ENCODE measurements at regions not wholly inside any gene's neighbourhood (a gene's known extent, or its start where the extent isn't known, plus 50 kb on each side); places are given as distances from the start of the nearest gene placed in this dataset.

DNA sequence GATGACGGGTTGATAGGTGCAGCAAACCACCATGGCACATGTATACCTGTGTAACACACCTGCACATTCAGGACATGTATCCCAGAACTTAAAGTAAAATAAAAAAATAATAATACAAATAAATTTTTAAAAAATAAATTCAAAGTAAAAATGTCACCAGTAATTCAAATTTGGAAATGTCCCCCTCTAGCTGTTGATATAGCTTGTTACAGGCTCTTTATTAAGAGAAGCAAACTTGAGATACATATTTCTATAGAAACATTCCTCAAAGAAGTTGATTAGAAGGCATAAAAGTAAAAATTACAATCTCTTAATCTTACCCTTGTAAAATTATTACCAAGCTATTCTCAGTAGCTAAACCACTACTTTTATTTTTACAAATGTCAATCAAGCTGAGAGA lies 1397.0 kb downstream of the FAM133A start (continued):
- TF ChIP-seq ZNF302 (tag by site-specific recombination; IDR thresholded peaks at IDR 0.05; ENCODE audit: low read depth) = no peak

DNA sequence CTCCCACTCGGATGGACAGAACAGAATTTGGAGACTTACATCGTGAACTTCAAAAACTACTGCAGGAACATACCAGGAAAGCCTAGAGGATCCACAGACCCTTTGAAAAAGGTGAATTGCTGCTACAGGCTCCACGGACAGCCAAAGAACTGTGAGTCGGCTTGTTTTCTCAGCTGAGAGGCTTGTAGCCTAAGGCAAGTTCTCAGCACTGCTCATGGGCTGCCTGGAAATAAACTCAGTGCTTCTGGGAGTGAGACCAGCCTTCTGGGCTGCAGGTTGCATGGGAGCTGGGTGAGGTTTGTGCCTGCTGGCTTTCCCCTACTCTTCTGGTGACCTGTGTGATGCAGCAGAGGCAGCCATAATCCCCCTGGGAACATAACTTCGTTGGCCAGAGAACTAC lies 1397.6 kb downstream of the FAM133A start:
- Histone ChIP-seq H3K36me3 (ENCODE audit: control insufficient read depth in 2 of 2, insufficient read depth in 1 of 2, low read length in 2 of 2) (no peaks in the 10 kb centered on the region), H3K4me1 (ENCODE audit: control insufficient read depth, insufficient read depth, low read length) (no peaks in the 10 kb centered on the region), H3K4me3 (ENCODE audit: low read depth, low read length) (no peak overlapping the region), H3K27ac (ENCODE audit: extremely low read depth, low read depth, low read length) (no peak overlapping the region), H3K9me3 (ENCODE audit: control insufficient read depth, insufficient read depth, low read depth, low read length) (no peaks in the 10 kb centered on the region)
- POLR2A ChIA-PET = no interaction called here
- TF ChIP-seq, protein P1, sequence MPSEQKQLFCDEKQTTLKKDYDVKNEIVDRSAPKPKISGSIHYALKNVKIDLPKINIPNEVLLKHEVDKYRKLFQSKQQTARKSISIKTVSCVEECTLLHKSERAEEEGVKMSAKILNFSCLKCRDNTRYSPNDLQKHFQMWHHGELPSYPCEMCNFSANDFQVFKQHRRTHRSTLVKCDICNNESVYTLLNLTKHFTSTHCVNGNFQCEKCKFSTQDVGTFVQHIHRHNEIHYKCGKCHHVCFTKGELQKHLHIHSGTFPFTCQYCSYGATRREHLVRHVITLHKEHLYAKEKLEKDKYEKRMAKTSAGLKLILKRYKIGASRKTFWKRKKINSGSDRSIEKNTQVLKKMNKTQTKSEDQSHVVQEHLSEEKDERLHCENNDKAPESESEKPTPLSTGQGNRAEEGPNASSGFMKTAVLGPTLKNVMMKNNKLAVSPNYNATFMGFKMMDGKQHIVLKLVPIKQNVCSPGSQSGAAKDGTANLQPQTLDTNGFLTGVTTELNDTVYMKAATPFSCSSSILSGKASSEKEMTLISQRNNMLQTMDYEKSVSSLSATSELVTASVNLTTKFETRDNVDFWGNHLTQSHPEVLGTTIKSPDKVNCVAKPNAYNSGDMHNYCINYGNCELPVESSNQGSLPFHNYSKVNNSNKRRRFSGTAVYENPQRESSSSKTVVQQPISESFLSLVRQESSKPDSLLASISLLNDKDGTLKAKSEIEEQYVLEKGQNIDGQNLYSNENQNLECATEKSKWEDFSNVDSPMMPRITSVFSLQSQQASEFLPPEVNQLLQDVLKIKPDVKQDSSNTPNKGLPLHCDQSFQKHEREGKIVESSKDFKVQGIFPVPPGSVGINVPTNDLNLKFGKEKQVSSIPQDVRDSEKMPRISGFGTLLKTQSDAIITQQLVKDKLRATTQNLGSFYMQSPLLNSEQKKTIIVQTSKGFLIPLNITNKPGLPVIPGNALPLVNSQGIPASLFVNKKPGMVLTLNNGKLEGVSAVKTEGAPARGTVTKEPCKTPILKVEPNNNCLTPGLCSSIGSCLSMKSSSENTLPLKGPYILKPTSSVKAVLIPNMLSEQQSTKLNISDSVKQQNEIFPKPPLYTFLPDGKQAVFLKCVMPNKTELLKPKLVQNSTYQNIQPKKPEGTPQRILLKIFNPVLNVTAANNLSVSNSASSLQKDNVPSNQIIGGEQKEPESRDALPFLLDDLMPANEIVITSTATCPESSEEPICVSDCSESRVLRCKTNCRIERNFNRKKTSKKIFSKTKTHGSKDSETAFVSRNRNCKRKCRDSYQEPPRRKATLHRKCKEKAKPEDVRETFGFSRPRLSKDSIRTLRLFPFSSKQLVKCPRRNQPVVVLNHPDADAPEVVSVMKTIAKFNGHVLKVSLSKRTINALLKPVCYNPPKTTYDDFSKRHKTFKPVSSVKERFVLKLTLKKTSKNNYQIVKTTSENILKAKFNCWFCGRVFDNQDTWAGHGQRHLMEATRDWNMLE (tag by site-specific recombination; conservative IDR thresholded peaks at IDR 0.05; ENCODE audit: low read depth) = no peak
- no peak for TF ChIP-seq ZNF48 (tag by site-specific recombination; IDR thresholded peaks at IDR 0.05)
- TF ChIP-seq, protein P2, sequence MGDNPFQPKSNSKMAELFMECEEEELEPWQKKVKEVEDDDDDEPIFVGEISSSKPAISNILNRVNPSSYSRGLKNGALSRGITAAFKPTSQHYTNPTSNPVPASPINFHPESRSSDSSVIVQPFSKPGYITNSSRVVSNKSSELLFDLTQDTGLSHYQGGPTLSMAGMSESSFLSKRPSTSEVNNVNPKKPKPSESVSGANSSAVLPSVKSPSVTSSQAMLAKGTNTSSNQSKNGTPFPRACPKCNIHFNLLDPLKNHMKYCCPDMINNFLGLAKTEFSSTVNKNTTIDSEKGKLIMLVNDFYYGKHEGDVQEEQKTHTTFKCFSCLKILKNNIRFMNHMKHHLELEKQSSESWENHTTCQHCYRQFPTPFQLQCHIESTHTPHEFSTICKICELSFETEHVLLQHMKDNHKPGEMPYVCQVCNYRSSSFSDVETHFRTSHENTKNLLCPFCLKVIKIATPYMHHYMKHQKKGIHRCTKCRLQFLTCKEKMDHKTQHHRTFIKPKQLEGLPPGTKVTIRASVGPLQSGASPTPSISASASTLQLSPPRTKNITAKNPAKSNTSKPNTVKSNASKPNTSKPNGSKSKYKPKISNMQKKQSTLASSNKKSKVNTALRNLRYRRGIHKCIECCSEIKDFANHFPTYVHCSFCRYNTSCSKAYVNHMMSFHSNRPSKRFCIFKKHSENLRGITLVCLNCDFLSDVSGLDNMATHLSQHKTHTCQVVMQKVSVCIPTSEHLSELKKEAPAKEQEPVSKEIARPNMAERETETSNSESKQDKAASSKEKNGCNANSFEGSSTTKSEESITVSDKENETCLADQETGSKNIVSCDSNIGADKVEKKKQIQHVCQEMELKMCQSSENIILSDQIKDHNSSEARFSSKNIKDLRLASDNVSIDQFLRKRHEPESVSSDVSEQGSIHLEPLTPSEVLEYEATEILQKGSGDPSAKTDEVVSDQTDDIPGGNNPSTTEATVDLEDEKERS (tag by site-specific recombination; IDR thresholded peaks at IDR 0.05) = no peak
- no peak for TF ChIP-seq GLIS2 (tag by site-specific recombination; IDR thresholded peaks at IDR 0.05)
- no peak for TF ChIP-seq ZNF404 (tag by site-specific recombination; IDR thresholded peaks at IDR 0.05)
- no peak for TF ChIP-seq ZNF19 (tag by site-specific recombination; IDR thresholded peaks at IDR 0.05; ENCODE audit: low read depth)
- no peak for TF ChIP-seq ZBTB17 (tag by site-specific recombination; IDR thresholded peaks at IDR 0.05)
- TF ChIP-seq ZNF114 (tag by site-specific recombination; IDR thresholded peaks at IDR 0.05) = no peak
- CTCF ChIA-PET = no interaction called here

DNA sequence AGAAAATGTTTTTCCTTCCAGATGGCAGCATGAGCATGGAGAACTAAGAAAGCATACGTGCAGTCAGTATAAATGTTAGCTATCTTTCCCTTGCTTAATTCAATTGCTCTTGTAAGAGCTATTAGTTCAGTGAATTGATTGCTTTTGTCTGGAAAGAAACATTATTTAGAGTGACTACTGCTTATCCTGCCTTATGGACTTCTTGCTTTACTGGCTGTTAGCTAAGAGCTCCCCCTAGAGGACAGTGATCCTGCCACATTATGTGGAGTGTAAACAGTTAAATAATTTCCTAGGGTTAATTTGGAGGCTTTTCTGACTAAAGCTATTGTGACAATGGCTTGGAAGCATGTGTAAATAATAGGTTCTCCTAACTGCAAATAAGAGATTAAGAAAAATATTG lies 1402.4 kb downstream of the FAM133A start:
- CTCF ChIA-PET = interaction anchor here (0.6 to 3.3 kb wide), 12 partner anchors 9 to 396 kb away, joined by 3 to 10 read pairs (median 4); no protein-coding TSS in a partner anchor
- POLR2A ChIA-PET = no interaction called here
- Histone ChIP-seq H3K9me3 (ENCODE audit: control insufficient read depth, insufficient read depth, low read depth, low read length) (no peaks in the 10 kb centered on the region), H3K4me3 (ENCODE audit: low read depth, low read length) (no peak overlapping the region), H3K36me3 (ENCODE audit: control insufficient read depth in 2 of 2, insufficient read depth in 1 of 2, low read length in 2 of 2) (no peaks in the 10 kb centered on the region), H3K27ac (ENCODE audit: extremely low read depth, low read depth, low read length) (no peak overlapping the region), H3K4me1 (ENCODE audit: control insufficient read depth, insufficient read depth, low read length) (no peaks in the 10 kb centered on the region)
- TF ChIP-seq ZNF654 (tag by site-specific recombination; IDR thresholded peaks at IDR 0.05; ENCODE audit: low read depth) = peak; percentile 63
- TF ChIP-seq ZNF776 (tag by site-specific recombination; IDR thresholded peaks at IDR 0.05; ENCODE audit: borderline replicate concordance) = no peak

DNA sequence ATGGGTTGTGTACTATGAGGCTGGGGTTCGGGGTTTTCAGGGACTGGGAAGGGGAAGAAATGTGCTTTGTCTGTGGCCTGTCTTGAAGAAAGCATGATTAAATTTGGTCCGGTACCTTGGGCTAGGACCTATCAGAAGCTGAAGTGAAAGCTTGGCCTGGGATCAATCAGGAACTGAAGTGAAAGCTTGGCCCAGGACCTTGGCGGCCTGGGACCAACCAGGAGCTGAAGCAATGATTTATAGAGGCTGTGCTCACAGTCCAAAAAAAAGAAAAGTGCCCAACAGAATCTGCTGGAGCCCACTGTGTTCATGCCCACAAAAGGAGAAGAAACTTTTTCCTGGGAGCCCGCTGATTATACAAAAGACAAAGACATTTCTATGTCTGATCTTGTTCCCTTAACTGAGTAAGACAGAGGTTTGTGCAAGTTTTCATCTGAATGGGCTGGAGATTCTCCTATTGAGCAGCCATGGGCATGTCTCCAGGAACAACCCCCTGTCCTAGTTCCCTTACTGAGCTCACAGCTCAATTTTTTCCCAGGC lies 1427.9 kb downstream of the FAM133A start:
- no peaks in the 10 kb centered on the region for H3K36me3 ChIP-seq (ENCODE audit: control insufficient read depth in 2 of 2, insufficient read depth in 1 of 2, low read length in 2 of 2)
- CTCF ChIA-PET = no interaction called here
- POLR2A ChIA-PET = no interaction called here
- no peak for TF ChIP-seq ZNF600 (tag by site-specific recombination; IDR thresholded peaks at IDR 0.05)
- no peak for TF ChIP-seq ZBTB7A (tag by site-specific recombination; IDR thresholded peaks at IDR 0.05; ENCODE audit: low read depth)
- no peak for TF ChIP-seq ZNF658 (tag by site-specific recombination; IDR thresholded peaks at IDR 0.05)
- TF ChIP-seq ZNF302 (tag by site-specific recombination; IDR thresholded peaks at IDR 0.05; ENCODE audit: low read depth) = no peak
- TF ChIP-seq TRIM28 (IDR thresholded peaks at IDR 0.05; ENCODE audit: borderline replicate concordance, low read length) = no peak
- TF ChIP-seq HOXD13 (CRISPR knock-in tag; IDR thresholded peaks at IDR 0.05; ENCODE audit: borderline replicate concordance) = no peak
- TF ChIP-seq FEZF1 (tag by site-specific recombination; IDR thresholded peaks at IDR 0.05) = no peak
- no peak for TF ChIP-seq ZNF132 (tag by site-specific recombination; IDR thresholded peaks at IDR 0.05; ENCODE audit: borderline replicate concordance)
- no peak for TF ChIP-seq ZFP69B (tag by site-specific recombination; IDR thresholded peaks at IDR 0.05)
- TF ChIP-seq EGR2 (tag by site-specific recombination; IDR thresholded peaks at IDR 0.05; ENCODE audit: low read depth) = no peak
- TF ChIP-seq ZNF510 (tag by site-specific recombination; IDR thresholded peaks at IDR 0.05; ENCODE audit: insufficient replicate concordance) = no peak
- TF ChIP-seq, protein P3, sequence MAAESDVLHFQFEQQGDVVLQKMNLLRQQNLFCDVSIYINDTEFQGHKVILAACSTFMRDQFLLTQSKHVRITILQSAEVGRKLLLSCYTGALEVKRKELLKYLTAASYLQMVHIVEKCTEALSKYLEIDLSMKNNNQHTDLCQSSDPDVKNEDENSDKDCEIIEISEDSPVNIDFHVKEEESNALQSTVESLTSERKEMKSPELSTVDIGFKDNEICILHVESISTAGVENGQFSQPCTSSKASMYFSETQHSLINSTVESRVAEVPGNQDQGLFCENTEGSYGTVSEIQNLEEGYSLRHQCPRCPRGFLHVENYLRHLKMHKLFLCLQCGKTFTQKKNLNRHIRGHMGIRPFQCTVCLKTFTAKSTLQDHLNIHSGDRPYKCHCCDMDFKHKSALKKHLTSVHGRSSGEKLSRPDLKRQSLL (tag by site-specific recombination; IDR thresholded peaks at IDR 0.05) = no peak

More for the DNA sequence above, 1427.9 kb downstream of the FAM133A start:
- Histone ChIP-seq H3K27ac (ENCODE audit: extremely low read depth, low read depth, low read length) (no peak overlapping the region), H3K4me1 (ENCODE audit: control insufficient read depth, insufficient read depth, low read length) (no peaks in the 10 kb centered on the region), H3K9me3 (ENCODE audit: control insufficient read depth, insufficient read depth, low read depth, low read length) (no peaks in the 10 kb centered on the region), H3K4me3 (ENCODE audit: low read depth, low read length) (no peak overlapping the region)

Measured in HEK293 (cell line).